B cell (primary cell): ENCODE measurements at regions not wholly inside any gene's neighbourhood (a gene's known extent, or its start where the extent isn't known, plus 50 kb on each side); places are given as distances from the start of the nearest gene placed in this dataset.

Experiments used
- EZH2 ChIP-seq: IDR thresholded peaks from 2 replicates; pipeline ENCODE4 v1.6.1; 2012; ENCODE audit warnings: borderline replicate concordance, low read depth, mild to moderate bottlenecking, moderate library complexity, low read length; ENCODE audit not compliant: insufficient read depth, poor library complexity, severe bottlenecking
- TF ChIP-seq, protein P1 (sequence below): fragments of 200-600 bp; IDR thresholded peaks from one replicate; pipeline ENCODE4 v1.8.0; 2022; ENCODE audit warnings: antibody characterized with exemption, mild to moderate bottlenecking

DNA sequence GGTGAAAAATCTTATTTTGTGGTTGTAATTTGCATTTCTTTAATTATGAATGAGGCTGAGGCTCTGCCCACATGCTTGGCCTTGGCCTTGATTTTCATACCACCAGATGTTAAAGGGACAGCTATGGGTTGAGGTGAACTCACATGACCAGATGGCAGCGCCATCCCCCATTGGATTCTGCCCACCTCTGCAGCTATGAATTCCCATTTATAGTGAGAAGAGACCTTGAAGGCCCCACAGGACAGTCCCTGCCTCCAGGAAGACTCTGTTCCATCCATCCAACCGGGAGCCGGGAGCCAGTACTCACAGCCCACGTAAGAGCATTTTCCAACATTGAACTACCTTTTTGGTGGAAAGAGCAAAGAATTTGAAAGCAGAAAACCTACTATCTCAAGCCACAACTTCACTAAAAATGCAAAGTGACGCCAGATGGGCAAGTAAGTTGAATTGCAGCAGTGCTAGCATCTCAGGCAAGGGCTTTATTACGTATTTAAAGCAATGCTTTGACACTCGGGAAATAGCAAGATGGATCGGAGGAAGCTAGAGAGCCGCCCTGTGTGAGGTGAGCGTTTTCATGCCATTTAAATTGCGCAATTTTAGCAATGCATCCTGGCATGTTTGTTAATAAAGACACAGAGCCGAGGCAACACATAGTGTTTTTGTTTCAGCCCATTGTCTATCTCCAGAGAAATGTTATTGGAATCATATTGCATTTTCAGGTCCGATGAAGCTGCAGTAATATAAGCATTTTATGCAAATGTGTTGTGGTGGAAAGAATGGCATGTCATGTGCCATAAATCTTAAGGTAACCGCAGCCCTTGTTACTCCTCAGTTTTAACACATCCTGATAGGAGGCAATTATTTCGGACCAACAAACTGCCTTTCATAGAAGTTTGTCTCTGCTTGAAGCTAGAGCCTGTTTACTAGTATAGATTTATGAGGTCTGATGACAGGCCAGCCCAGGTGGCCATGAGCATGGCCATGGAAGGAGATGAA is 273.4 kb upstream of the TNRC6C start:
- TF ChIP-seq, protein P1, sequence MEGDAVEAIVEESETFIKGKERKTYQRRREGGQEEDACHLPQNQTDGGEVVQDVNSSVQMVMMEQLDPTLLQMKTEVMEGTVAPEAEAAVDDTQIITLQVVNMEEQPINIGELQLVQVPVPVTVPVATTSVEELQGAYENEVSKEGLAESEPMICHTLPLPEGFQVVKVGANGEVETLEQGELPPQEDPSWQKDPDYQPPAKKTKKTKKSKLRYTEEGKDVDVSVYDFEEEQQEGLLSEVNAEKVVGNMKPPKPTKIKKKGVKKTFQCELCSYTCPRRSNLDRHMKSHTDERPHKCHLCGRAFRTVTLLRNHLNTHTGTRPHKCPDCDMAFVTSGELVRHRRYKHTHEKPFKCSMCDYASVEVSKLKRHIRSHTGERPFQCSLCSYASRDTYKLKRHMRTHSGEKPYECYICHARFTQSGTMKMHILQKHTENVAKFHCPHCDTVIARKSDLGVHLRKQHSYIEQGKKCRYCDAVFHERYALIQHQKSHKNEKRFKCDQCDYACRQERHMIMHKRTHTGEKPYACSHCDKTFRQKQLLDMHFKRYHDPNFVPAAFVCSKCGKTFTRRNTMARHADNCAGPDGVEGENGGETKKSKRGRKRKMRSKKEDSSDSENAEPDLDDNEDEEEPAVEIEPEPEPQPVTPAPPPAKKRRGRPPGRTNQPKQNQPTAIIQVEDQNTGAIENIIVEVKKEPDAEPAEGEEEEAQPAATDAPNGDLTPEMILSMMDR, result no peak
- no peak for TF ChIP-seq EZH2
